NCI-H1694 (cell line): ENCODE measurements at regions not wholly inside any gene's neighbourhood (a gene's known extent, or its start where the extent isn't known, plus 50 kb on each side); places are given as distances from the start of the nearest gene placed in this dataset.
"Not testable (repeated sequence)": the region's sequence is repeated elsewhere in the genome, so short reads cannot be mapped to it uniquely, and the experiment has no call there.

Experiments
- DNase-seq: peaks from one replicate; lab custom pipeline; 2025; lab: John Stamatoyannopoulos, UW

- DNase-seq = no peak
Observed at GRCh38 chr7:50856231-50856630, 73.5 kb upstream of the GRB10 start.

GRCh38 chr7:50855526-50855925 lies 72.8 kb upstream of the GRB10 start:
- DNase-seq = no peak

GRCh38 chr7:50854831-50855230 lies 72.1 kb upstream of the GRB10 start:
- DNase-seq = no peak

- no peak for DNase-seq
Observed at GRCh38 chr7:50854247-50854646, 71.6 kb upstream of the GRB10 start.

GRCh38 chr7:50853311-50853710 lies 70.6 kb upstream of the GRB10 start:
- no peak for DNase-seq

GRCh38 chr7:50852901-50853300 lies 70.2 kb upstream of the GRB10 start:
- DNase-seq = no peak

- DNase-seq = no peak
Observed at GRCh38 chr7:50851891-50852290, 69.2 kb upstream of the GRB10 start.

- DNase-seq = no peak
Observed at GRCh38 chr7:50851451-50851850, 68.8 kb upstream of the GRB10 start.

GRCh38 chr7:50849991-50850390 lies 67.3 kb upstream of the GRB10 start:
- DNase-seq = no peak

GRCh38 chr7:50848203-50848602 lies 65.5 kb upstream of the GRB10 start:
- no peak for DNase-seq

- DNase-seq = not testable (repeated sequence)
Observed at GRCh38 chr7:50844861-50845260, 62.2 kb upstream of the GRB10 start.

GRCh38 chr7:50842041-50842440 lies 59.3 kb upstream of the GRB10 start:
- DNase-seq = no peak

- no peak for DNase-seq
Observed at GRCh38 chr7:50838675-50839377, 56.1 kb upstream of the GRB10 start.

GRCh38 chr7:50837965-50838364 lies 55.3 kb upstream of the GRB10 start:
- no peak for DNase-seq

GRCh38 chr7:50836646-50837045 lies 54.0 kb upstream of the GRB10 start:
- no peak for DNase-seq

- DNase-seq = no peak
Observed at GRCh38 chr7:50835156-50835555, 52.5 kb upstream of the GRB10 start.

GRCh38 chr7:50834679-50835078 lies 52.0 kb upstream of the GRB10 start:
- no peak for DNase-seq

- peak; percentile 60 for DNase-seq
Observed at GRCh38 chr7:50834031-50834535, 51.4 kb upstream of the GRB10 start.

- no peak for DNase-seq
Observed at GRCh38 chr7:50832744-50833143, 50.0 kb upstream of the GRB10 start.
